Esophagus squamous epithelium (tissue), 4 donors: ENCODE measurements at regions not wholly inside any gene's neighbourhood (a gene's known extent, or its start where the extent isn't known, plus 50 kb on each side); places are given as distances from the start of the nearest gene placed in this dataset.

ENCODE experiments used
- POLR2A ChIP-seq, 4 donors: fragments of 450-650 bp; IDR thresholded peaks; one replicate each; pipeline ENCODE4 v1.6.1; 2017; ENCODE audit warnings: antibody characterized with exemption in 4 of 4, mild to moderate bottlenecking in 4 of 4, moderate library complexity in 3 of 4
- TF ChIP-seq, protein P1 (sequence below), 6 experiments: fragments of 450-650 bp in 4 of 6; fragments of 200-600 bp in 2 of 6; sonication (generic) in 2 of 6; IDR thresholded peaks; one replicate each; pipeline ENCODE4 v1.5.1; 2016 to 2019; ENCODE audit warnings: antibody characterized with exemption in 6 of 6, mild to moderate bottlenecking in 4 of 6, moderate library complexity in 4 of 6

DNA sequence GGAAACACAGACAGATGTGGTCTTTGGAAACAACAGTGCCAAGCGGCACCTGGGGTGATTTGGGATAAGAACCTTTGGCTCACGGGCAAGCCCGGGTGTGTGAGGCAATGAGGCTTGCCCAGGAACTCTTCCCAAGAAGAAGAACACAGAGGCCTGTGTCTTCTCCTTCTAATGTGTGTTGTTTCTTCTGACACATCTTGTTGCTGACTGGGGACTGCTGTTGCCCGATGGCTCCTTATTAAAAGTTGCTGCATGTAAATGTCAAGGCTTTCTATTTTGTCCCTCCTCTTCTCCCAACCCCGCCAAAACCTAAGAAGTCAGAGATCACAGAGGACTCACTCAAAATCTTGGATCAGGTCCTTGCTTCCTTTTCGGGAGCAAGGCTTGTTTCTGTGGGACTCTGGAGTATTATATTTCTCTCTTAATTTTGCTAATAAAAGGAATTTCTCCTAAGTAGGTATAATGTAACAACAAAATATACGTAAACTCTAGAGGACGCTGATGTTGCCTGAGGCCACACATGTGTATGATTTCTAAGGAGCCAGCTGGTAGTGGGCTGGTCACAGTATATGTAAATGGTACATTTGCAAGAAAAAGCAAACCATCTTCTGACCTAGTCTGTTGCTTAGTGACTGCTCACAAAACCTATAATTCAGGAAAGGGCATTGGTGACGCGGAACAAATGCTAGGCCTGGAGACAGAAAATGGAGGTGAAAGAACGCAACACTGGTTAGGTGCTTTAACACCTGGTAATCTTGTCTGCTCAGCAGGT lies 232.5 kb downstream of the GADD45G start:
- TF ChIP-seq, protein P1, sequence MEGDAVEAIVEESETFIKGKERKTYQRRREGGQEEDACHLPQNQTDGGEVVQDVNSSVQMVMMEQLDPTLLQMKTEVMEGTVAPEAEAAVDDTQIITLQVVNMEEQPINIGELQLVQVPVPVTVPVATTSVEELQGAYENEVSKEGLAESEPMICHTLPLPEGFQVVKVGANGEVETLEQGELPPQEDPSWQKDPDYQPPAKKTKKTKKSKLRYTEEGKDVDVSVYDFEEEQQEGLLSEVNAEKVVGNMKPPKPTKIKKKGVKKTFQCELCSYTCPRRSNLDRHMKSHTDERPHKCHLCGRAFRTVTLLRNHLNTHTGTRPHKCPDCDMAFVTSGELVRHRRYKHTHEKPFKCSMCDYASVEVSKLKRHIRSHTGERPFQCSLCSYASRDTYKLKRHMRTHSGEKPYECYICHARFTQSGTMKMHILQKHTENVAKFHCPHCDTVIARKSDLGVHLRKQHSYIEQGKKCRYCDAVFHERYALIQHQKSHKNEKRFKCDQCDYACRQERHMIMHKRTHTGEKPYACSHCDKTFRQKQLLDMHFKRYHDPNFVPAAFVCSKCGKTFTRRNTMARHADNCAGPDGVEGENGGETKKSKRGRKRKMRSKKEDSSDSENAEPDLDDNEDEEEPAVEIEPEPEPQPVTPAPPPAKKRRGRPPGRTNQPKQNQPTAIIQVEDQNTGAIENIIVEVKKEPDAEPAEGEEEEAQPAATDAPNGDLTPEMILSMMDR (IDR thresholded peaks at IDR 0.05): no peak
- no peak for TF ChIP-seq POLR2A (IDR thresholded peaks at IDR 0.05)
